Islet of Langerhans (tissue), 1 donor: ENCODE measurements at regions not wholly inside any gene's neighbourhood (a gene's known extent, or its start where the extent isn't known, plus 50 kb on each side); places are given as distances from the start of the nearest gene placed in this dataset.
"Not testable (repeated sequence)": the region's sequence is repeated elsewhere in the genome, so short reads cannot be mapped to it uniquely, and the experiment has no call there.

Experiments used
- FAIRE-seq: peaks from one replicate; lab custom pipeline; 2011; peaks lifted over from hg19 to GRCh38; lab: Jason Lieb, UNC

DNA sequence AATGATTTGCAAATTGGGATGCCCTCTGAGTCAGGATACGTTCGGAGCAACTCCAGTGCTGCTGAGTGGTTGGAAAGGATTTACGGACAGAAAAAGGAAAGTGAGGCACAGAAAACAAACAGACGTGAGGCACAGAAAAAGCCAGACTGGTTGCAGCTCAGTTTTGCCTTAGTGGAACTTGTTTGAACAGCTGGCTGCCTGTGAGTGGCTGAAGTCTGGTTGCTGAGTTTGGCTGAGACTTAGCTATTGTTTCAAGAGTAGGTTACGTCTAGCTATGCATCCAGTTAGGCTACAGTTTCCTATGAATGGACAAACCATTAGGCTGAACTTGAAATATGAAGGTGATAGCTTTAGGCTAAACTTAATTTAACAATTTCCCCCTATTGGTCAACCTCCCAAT lies 256.6 kb downstream of the VAPA start:
- FAIRE-seq = no peak

DNA sequence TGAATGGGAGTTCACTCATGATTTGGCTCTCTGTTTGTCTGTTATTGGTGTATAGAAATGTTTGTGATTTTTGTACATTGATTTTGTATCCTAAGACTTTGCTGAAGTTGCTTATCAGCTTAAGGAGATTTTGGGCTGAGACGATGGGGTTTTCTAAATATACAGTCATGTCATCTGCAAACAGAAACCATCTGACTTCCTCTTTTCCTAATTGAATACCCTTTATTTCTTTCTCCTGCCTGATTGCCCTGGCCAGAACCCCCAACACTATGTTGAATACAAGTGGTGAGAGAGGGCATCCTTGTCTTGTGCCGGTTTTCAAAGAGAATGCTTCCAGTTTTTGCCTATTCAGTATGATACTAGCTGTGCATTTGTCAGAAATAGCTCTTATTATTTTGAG lies 261.5 kb downstream of the VAPA start:
- not testable (repeated sequence) for FAIRE-seq

GRCh38 chr18:10179326-10179725 lies 265.5 kb downstream of the VAPA start:
- FAIRE-seq = not testable (repeated sequence)

GRCh38 chr18:10182009-10182624 lies 268.3 kb downstream of the VAPA start:
- no peak for FAIRE-seq

DNA sequence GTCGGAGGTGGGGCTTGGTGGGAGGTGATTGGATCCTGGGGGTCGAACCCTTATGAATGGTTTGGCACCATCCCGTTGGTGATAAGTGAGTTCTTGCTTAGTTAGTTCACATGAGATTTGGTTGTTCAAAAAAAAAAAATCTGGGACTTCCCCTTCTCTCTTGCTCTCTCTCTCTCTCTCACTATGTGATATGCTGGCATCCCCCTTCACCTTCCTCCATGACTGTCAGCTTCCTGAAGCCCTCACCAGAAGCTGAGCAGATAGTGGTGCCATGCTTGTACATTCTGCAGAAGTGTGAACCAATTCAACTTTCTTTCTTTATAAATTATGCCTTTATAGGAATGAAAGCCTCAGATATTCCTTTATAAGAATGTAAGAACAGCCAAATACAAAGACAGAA lies 269.7 kb upstream of the APCDD1 start:
- no peak for FAIRE-seq

GRCh38 chr18:10188971-10189810 lies 265.2 kb upstream of the APCDD1 start:
- FAIRE-seq = no peak

- no peak for FAIRE-seq
Observed at GRCh38 chr18:10190564-10190963, 263.9 kb upstream of the APCDD1 start.

DNA sequence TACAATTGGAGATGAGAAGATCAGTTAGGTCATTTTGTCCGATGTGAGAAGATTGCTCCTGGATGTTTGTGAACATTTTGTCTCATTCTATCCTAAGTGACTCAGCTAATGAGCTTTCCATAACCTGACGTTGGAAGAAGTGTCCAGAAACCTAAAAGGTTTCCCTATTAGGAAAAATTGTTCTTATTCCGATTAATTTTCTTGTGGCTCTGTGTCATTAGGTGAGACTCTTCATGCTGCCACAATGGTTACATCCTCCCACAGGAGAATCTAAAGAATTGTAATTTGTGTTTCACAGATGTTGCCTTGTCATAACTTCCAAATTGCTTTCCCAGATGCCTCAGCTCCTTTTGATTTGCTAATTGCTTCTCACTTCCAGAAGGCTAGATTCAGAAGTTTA lies 261.0 kb upstream of the APCDD1 start:
- FAIRE-seq = no peak

- FAIRE-seq = no peak
Observed at GRCh38 chr18:10194592-10194991, 259.8 kb upstream of the APCDD1 start.

GRCh38 chr18:10195529-10195928 lies 258.9 kb upstream of the APCDD1 start:
- FAIRE-seq = no peak

DNA sequence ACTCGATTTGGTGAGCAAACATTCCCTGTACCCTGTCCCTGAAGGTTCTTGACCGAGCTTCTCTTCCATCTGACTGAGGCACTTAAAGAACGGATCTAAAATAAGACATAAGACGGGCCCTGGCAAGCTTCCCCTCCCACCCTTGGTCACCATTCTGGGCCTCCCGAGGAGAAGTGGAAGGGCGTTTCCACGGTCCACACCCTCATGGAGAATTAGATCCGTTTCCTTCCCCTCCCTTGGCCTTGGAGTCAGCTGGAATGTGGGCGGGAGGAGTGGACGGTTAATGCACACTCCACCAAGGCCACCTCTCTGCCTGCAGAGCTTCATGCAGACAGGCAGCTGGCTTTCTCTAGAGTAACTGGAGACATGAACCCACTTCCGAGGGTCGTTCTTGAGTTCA lies 257.3 kb upstream of the APCDD1 start:
- FAIRE-seq = no peak

GRCh38 chr18:10201226-10201625 lies 253.2 kb upstream of the APCDD1 start:
- FAIRE-seq = no peak

DNA sequence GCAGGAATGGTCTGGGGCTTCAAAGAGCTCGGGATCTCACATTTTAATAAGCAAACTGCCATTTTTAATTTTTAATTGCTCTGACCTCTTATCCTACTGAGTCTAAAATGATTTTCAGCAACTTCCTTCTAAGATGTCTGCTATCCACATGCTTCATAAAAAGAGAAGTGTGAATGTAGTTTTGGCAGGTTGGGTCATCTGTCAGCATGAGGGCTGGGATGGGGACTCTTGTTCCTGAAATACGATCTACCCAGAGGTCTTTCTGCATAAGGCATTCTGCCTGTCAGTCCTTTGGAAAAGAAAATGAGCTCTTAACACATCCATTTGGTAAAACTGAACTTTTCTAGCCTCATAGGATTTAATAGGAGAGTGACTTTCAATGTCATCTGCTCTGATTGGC lies 252.8 kb upstream of the APCDD1 start:
- FAIRE-seq = no peak

DNA sequence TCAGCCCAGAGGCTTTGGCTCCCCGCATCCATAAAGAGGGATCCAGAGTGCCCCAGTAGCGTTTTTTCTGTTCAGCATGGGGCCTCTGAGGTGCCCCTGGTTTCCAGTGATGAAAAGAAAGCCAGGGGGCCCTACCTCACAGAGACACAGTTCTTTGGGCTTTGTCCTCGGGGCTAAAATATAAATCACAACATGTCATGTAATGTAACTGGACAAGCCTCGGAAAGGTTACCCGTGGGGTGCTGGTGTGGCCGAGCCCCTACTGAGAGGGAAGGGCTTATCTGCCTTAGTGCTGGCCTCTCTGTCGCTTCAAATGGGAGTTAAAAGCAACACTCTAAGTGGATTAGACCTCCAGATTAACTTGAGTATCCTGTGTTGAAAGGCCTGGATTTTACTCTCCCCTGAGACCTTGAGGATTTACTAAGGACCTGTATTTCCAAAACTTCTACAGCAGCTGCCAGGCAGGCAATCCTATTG lies 251.6 kb upstream of the APCDD1 start:
- FAIRE-seq = no peak

GRCh38 chr18:10205151-10205550 lies 249.3 kb upstream of the APCDD1 start:
- no peak for FAIRE-seq

DNA sequence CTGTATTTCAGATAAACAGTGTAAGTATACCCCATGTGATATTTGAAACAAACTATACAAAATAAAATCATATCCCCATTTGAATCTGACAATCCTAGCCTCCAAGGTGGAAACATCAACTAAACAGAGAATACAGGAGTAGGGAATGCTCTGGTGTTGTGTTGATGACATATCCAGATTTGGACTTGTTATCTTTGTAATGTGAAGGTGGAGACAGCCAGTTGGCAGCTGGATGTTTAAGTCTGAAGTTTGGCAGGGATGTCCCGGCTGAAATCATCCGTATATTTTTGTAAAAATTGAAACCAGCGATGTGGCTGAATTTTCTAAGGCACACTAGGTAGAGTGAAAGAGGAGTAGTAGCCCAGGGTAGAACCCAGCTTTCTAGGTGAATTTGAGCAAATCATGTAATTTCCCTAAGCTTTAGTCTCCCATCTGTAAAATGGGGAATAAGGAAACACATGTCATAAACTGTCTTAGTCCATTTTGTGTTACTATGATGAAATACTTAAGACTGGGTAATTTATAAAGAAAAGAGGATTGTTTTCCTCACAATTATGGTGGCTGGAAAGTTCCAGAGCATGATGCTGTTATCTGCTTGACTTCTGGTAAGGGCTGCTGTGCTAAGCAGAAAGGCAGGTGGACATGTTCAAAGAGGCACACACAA lies 246.6 kb upstream of the APCDD1 start:
- FAIRE-seq = no peak

DNA sequence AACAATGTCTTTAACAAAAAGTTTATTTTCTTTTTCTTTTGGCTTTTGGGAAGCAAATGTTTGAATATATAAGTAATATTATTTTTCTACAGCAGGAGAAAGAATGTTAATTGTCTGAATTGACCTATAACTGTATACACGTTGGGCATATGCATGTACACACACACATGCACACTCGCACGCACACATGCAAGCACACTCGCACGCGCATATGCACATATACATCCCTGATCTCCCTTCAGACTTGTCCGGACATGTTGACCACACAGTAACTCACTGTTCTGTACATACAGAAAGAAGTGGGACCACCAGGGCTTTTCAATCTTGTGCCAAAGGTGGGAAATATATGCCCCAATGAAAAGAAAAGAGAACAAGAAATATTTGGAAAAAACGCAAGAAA lies 245.1 kb upstream of the APCDD1 start:
- FAIRE-seq = no peak

- no peak for FAIRE-seq
Observed at GRCh38 chr18:10210057-10210633, 244.3 kb upstream of the APCDD1 start.

- FAIRE-seq = no peak
Observed at GRCh38 chr18:10213526-10213925, 240.9 kb upstream of the APCDD1 start.

- FAIRE-seq = no peak
Observed at GRCh38 chr18:10215446-10215845, 239.0 kb upstream of the APCDD1 start.

GRCh38 chr18:10216791-10217190 lies 237.6 kb upstream of the APCDD1 start:
- no peak for FAIRE-seq

DNA sequence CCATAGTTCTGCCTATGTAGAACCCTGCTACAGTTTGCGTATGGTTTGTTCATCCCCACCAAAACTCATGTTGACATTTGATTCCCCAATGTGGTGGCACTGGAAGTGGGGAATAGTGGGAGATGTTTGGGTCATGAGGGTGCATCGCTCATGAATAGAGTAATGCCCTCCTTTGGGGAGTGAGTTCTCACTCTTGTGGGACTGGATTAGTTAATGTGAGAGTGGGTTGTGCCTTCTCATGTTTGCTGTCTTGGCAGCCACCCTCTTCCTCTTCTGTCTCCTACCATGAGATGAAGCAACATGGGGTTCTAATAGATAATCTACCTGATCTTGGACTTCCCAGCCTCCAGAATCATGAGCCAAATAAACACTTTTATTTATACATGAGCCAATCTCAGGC lies 237.2 kb upstream of the APCDD1 start:
- FAIRE-seq = no peak

GRCh38 chr18:10225300-10225699 lies 229.1 kb upstream of the APCDD1 start:
- no peak for FAIRE-seq
